Progenitor cell of endocrine pancreas (in vitro differentiated cells): ENCODE measurements at regions not wholly inside any gene's neighbourhood (a gene's known extent, or its start where the extent isn't known, plus 50 kb on each side); places are given as distances from the start of the nearest gene placed in this dataset.
"Not testable (repeated sequence)": the region's sequence is repeated elsewhere in the genome, so short reads cannot be mapped to it uniquely, and the experiment has no call there.

Experiments used
- DNase-seq: peaks from one replicate; pipeline ENCODE4 v3.0.0; 2021; ENCODE audit warnings: low spot score; ENCODE audit not compliant: unreplicated experiment
- H3K27ac Mint-ChIP-seq: 2 replicates; pipeline ENCODE4 v1.8.0; 2021; ENCODE audit warnings: mild to moderate bottlenecking, moderate library complexity, mixed read lengths
- H3K27me3 Mint-ChIP-seq: 2 replicates; pipeline ENCODE4 v1.8.0; 2021; ENCODE audit warnings: mixed read lengths
- H3K36me3 Mint-ChIP-seq: 2 replicates; pipeline ENCODE4 v1.8.0; 2022; ENCODE audit warnings: mixed read lengths; ENCODE audit not compliant: insufficient read depth
- H3K4me1 Mint-ChIP-seq: 2 replicates; pipeline ENCODE4 v1.8.0; 2021; ENCODE audit warnings: low read depth, mixed read lengths
- H3K4me3 Mint-ChIP-seq: 2 replicates; pipeline ENCODE4 v1.8.0; 2021; ENCODE audit warnings: low read depth, mild to moderate bottlenecking, moderate library complexity, mixed read lengths
- H3K9me3 Mint-ChIP-seq: 2 replicates; pipeline ENCODE4 v1.8.0; 2021; ENCODE audit warnings: low read depth, mixed read lengths
- TF ChIP-seq, protein P1 (sequence below): fragments of 200-600 bp; sonication (generic); IDR thresholded peaks from one replicate; pipeline ENCODE4 v1.5.0; 2021; ENCODE audit warnings: antibody characterized with exemption, mild to moderate bottlenecking; ENCODE audit not compliant: unreplicated experiment

GRCh38 chr7:41559426-41559825 is 143.5 kb downstream of the INHBA start:
- H3K36me3 Mint-ChIP-seq, result no peaks in the 10 kb centered on the region
- DNase-seq, result no peak
- TF ChIP-seq, protein P1, sequence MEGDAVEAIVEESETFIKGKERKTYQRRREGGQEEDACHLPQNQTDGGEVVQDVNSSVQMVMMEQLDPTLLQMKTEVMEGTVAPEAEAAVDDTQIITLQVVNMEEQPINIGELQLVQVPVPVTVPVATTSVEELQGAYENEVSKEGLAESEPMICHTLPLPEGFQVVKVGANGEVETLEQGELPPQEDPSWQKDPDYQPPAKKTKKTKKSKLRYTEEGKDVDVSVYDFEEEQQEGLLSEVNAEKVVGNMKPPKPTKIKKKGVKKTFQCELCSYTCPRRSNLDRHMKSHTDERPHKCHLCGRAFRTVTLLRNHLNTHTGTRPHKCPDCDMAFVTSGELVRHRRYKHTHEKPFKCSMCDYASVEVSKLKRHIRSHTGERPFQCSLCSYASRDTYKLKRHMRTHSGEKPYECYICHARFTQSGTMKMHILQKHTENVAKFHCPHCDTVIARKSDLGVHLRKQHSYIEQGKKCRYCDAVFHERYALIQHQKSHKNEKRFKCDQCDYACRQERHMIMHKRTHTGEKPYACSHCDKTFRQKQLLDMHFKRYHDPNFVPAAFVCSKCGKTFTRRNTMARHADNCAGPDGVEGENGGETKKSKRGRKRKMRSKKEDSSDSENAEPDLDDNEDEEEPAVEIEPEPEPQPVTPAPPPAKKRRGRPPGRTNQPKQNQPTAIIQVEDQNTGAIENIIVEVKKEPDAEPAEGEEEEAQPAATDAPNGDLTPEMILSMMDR, result no peak
- H3K4me1 Mint-ChIP-seq, result peaks cover 1% of the 10 kb centered on the region
- H3K9me3 Mint-ChIP-seq, result peaks cover 3% of the 10 kb centered on the region
- H3K27me3 Mint-ChIP-seq, result peaks cover 3% of the 10 kb centered on the region
- no peak overlapping the region for H3K27ac Mint-ChIP-seq
- no peak overlapping the region for H3K4me3 Mint-ChIP-seq

- Mint-ChIP-seq H3K4me3 (no peak overlapping the region), H3K27me3 (no peaks in the 10 kb centered on the region), H3K9me3 (peaks cover 10% of the 10 kb centered on the region), H3K36me3 (no peaks in the 10 kb centered on the region), H3K4me1 (peaks cover 2% of the 10 kb centered on the region), H3K27ac (no peak overlapping the region)
- no peak for DNase-seq
- TF ChIP-seq, protein P1, result no peak
These were observed 148.4 kb downstream of the INHBA start for GRCh38 chr7:41554481-41554880.

GRCh38 chr7:41550046-41550445 is 152.8 kb downstream of the INHBA start:
- H3K4me3 Mint-ChIP-seq, H3K27me3 Mint-ChIP-seq, H3K9me3 Mint-ChIP-seq, DNase-seq, H3K36me3 Mint-ChIP-seq, H3K4me1 Mint-ChIP-seq, H3K27ac Mint-ChIP-seq: not testable (repeated sequence)

GRCh38 chr7:41544241-41544640 is 158.6 kb downstream of the INHBA start:
- Mint-ChIP-seq H3K27ac (no peak overlapping the region), H3K4me3 (no peak overlapping the region), H3K4me1 (no peaks in the 10 kb centered on the region), H3K9me3 (no peaks in the 10 kb centered on the region), H3K36me3 (no peaks in the 10 kb centered on the region), H3K27me3 (no peaks in the 10 kb centered on the region)
- TF ChIP-seq, protein P1, result no peak
- no peak for DNase-seq

GRCh38 chr7:41540601-41541000 is 162.3 kb downstream of the INHBA start:
- H3K27me3 Mint-ChIP-seq, result no peaks in the 10 kb centered on the region
- no peaks in the 10 kb centered on the region for H3K9me3 Mint-ChIP-seq
- DNase-seq, result no peak
- no peaks in the 10 kb centered on the region for H3K4me1 Mint-ChIP-seq
- H3K36me3 Mint-ChIP-seq, result no peaks in the 10 kb centered on the region
- no peak overlapping the region for H3K27ac Mint-ChIP-seq
- TF ChIP-seq, protein P1, result no peak
- H3K4me3 Mint-ChIP-seq, result no peak overlapping the region

GRCh38 chr7:41538810-41539724 is 163.8 kb downstream of the INHBA start:
- Mint-ChIP-seq H3K36me3 (no peaks in the 10 kb centered on the region), H3K9me3 (no peaks in the 10 kb centered on the region), H3K27ac (no peak overlapping the region), H3K4me3 (no peak overlapping the region), H3K27me3 (no peaks in the 10 kb centered on the region), H3K4me1 (no peaks in the 10 kb centered on the region)
- TF ChIP-seq, protein P1, result no peak
- no peak for DNase-seq
